ENCODE measurements at regions not wholly inside any gene's neighbourhood (a gene's known extent, or its start where the extent isn't known, plus 50 kb on each side); places are given as distances from the start of the nearest gene placed in this dataset.

- TF ChIP-seq GATA2 (IDR thresholded peaks at IDR 0.05; ENCODE audit: low read depth, low read length) (no peak), GATA3 (IDR thresholded peaks at IDR 0.05; ENCODE audit: low read depth, low read length) (no peak)
Observed at GRCh38 chr2:58502931-58503330, 261.8 kb upstream of the FANCL start.
